Trophoblast cell (in vitro differentiated cells and primary cell): ENCODE measurements at regions not wholly inside any gene's neighbourhood (a gene's known extent, or its start where the extent isn't known, plus 50 kb on each side); places are given as distances from the start of the nearest gene placed in this dataset.

Source experiments
- DNase-seq, 2 donors: peaks; one replicate each; pipeline ENCODE4 v3.0.0-alpha.2; 2016
- H2AFZ ChIP-seq: 2 replicates; pipeline ENCODE4 v1.6.1; 2013; ENCODE audit warnings: low read length, moderate library complexity, mild to moderate bottlenecking; ENCODE audit not compliant: insufficient read depth, poor library complexity
- H2AK5ac ChIP-seq: 2 replicates; pipeline ENCODE4 v1.6.1; 2013; ENCODE audit warnings: mild to moderate bottlenecking, low read length
- H2BK120ac ChIP-seq: 2 replicates; pipeline ENCODE4 v1.6.1; 2013; ENCODE audit warnings: low read length, mild to moderate bottlenecking, moderate library complexity; ENCODE audit not compliant: insufficient read depth, poor library complexity
- H2BK12ac ChIP-seq: 2 replicates; pipeline ENCODE4 v1.6.1; 2013; ENCODE audit warnings: mild to moderate bottlenecking, low read length, moderate library complexity
- H2BK5ac ChIP-seq: 2 replicates; pipeline ENCODE4 v1.6.1; 2013; ENCODE audit warnings: low read length, low read depth, moderate library complexity, mild to moderate bottlenecking; ENCODE audit not compliant: poor library complexity
- H3K14ac ChIP-seq: 2 replicates; pipeline ENCODE4 v1.6.1; 2013; ENCODE audit warnings: mild to moderate bottlenecking, low read length
- H3K18ac ChIP-seq: 2 replicates; pipeline ENCODE4 v1.6.1; 2013; ENCODE audit warnings: mild to moderate bottlenecking, low read length
- H3K23ac ChIP-seq: 2 replicates; pipeline ENCODE4 v1.6.1; 2013; ENCODE audit warnings: low read length
- H3K27ac ChIP-seq: 2 replicates; pipeline ENCODE4 v1.5.1; 2013; ENCODE audit warnings: low read depth, mild to moderate bottlenecking, inconsistent platforms, low read length, moderate library complexity
- H3K27me3 ChIP-seq: 2 replicates; pipeline ENCODE4 v1.6.1; 2013; ENCODE audit warnings: inconsistent platforms, mild to moderate bottlenecking, low read length, moderate library complexity; ENCODE audit not compliant: insufficient read depth
- H3K36me3 ChIP-seq, 2 experiments: 1 replicate in 1 of 2; 2 replicates in 1 of 2; pipeline ENCODE4 v1.6.1; 2013; ENCODE audit warnings: low read length in 2 of 2, mild to moderate bottlenecking in 2 of 2, moderate library complexity in 1 of 2; ENCODE audit not compliant: insufficient read depth in 2 of 2, control insufficient read depth in 1 of 2
- H3K4ac ChIP-seq: 2 replicates; pipeline ENCODE4 v1.6.1; 2013; ENCODE audit warnings: low read depth, mild to moderate bottlenecking, low read length, moderate library complexity
- H3K4me1 ChIP-seq, 2 experiments: 1 replicate in 1 of 2; 2 replicates in 1 of 2; pipeline ENCODE4 v1.6.1; 2013; ENCODE audit warnings: low read length in 2 of 2, mild to moderate bottlenecking in 2 of 2, moderate library complexity in 1 of 2; ENCODE audit not compliant: insufficient read depth in 2 of 2, control insufficient read depth in 1 of 2
- H3K4me2 ChIP-seq: 2 replicates; pipeline ENCODE4 v1.6.1; 2013; ENCODE audit warnings: inconsistent platforms, mild to moderate bottlenecking, low read length, moderate library complexity
- H3K4me3 ChIP-seq: 2 replicates; pipeline ENCODE4 v1.5.1; 2013; ENCODE audit warnings: mild to moderate bottlenecking, low read depth, low read length, inconsistent platforms
- H3K79me1 ChIP-seq: one replicate; pipeline ENCODE4 v1.6.1; 2013; ENCODE audit warnings: low read length
- H3K79me2 ChIP-seq: 2 replicates; pipeline ENCODE4 v1.6.1; 2013; ENCODE audit warnings: low read length, mild to moderate bottlenecking; ENCODE audit not compliant: control insufficient read depth, insufficient read depth, poor library complexity
- H3K9ac ChIP-seq: 2 replicates; pipeline ENCODE4 v1.6.1; 2013; ENCODE audit warnings: mild to moderate bottlenecking, low read length
- H3K9me3 ChIP-seq: 2 replicates; pipeline ENCODE4 v1.6.1; 2013; ENCODE audit warnings: low read depth, mild to moderate bottlenecking, control low read depth, inconsistent platforms, low read length; ENCODE audit not compliant: insufficient read depth
- H4K12ac ChIP-seq: 2 replicates; pipeline ENCODE4 v1.6.1; 2013; ENCODE audit warnings: low read depth, mild to moderate bottlenecking, low read length, moderate library complexity
- H4K8ac ChIP-seq: 2 replicates; pipeline ENCODE4 v1.6.1; 2013; ENCODE audit warnings: low read depth, mild to moderate bottlenecking, low read length, moderate library complexity
- H4K91ac ChIP-seq: one replicate; pipeline ENCODE4 v1.6.1; 2013; ENCODE audit warnings: low read depth, mild to moderate bottlenecking, low read length, moderate library complexity
- WGBS: extraction: QIAGEN DNeasy Blood & Tissue Kit; methylation state at CpG from one replicate; pipeline ENCODE4 v1.1.7; 2013; ENCODE audit warnings: missing lambda C conversion rate; ENCODE audit not compliant: insufficient read length, insufficient coverage; ENCODE audit errors: extremely low coverage; 5-methylcytosine and 5-hydroxymethylcytosine counted together

DNA sequence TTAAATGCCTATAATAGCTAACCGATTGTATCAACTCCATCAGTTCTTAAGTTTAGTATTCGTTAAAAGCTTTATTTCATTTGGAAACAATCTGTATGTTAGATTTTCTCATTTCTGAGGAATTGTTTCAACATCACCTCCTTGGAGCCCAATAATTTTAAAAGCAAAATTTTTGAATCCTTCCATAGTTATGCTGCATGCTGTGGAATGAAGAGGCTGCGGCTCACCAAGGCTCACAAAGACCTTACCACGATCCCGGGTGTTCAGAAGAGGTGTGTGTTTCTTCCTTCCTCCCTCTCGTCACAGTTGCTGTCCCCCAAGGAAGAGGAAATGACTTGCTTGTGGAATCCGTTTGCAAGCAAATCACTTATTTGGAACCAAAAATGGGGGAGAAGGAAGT, 143.8 kb downstream of the FGF1 start:
- no peak for DNase-seq
- H2BK120ac ChIP-seq: peak overlapping the region; percentile 54
- H2AFZ ChIP-seq: no peak overlapping the region
- H3K18ac ChIP-seq: no peak overlapping the region
- WGBS: no CpG with 5 or more reads among the region's 7 CpGs
- no peak overlapping the region for H3K4me2 ChIP-seq
- H3K9me3 ChIP-seq: no peaks in the 10 kb centered on the region
- H3K4me1 ChIP-seq: peaks cover 4 to 9% of the 10 kb centered on the region in 2 experiments
- no peak overlapping the region for H3K27ac ChIP-seq
- H4K91ac ChIP-seq: no peak overlapping the region
- H2BK5ac ChIP-seq: no peak overlapping the region
- no peak overlapping the region for H2AK5ac ChIP-seq
- no peak overlapping the region for H4K8ac ChIP-seq
- H4K12ac ChIP-seq: no peak overlapping the region
- H3K4ac ChIP-seq: no peak overlapping the region
- H3K4me3 ChIP-seq: no peak overlapping the region
- H3K36me3 ChIP-seq: no peaks in the 10 kb centered on the region
- H3K9ac ChIP-seq: no peak overlapping the region
- H3K79me2 ChIP-seq: no peaks in the 10 kb centered on the region
- no peak overlapping the region for H2BK12ac ChIP-seq
- no peak overlapping the region for H3K14ac ChIP-seq
- no peaks in the 10 kb centered on the region for H3K27me3 ChIP-seq
- H3K79me1 ChIP-seq: no peaks in the 10 kb centered on the region
- H3K23ac ChIP-seq: no peak overlapping the region

GRCh38 chr5:142540922-142541422, 144.9 kb downstream of the FGF1 start:
- H2BK120ac ChIP-seq: no peak overlapping the region
- no peaks in the 10 kb centered on the region for H3K27me3 ChIP-seq
- no peaks in the 10 kb centered on the region for H3K79me2 ChIP-seq
- no peak overlapping the region for H2BK12ac ChIP-seq
- peaks cover 4 to 9% of the 10 kb centered on the region in 2 experiments for H3K4me1 ChIP-seq
- DNase-seq: no peak
- no peak overlapping the region for H3K9ac ChIP-seq
- H3K23ac ChIP-seq: no peak overlapping the region
- no peaks in the 10 kb centered on the region for H3K36me3 ChIP-seq
- H3K18ac ChIP-seq: no peak overlapping the region
- H3K79me1 ChIP-seq: no peaks in the 10 kb centered on the region
- no peak overlapping the region for H3K27ac ChIP-seq
- no peak overlapping the region for H3K14ac ChIP-seq
- no peak overlapping the region for H2AK5ac ChIP-seq
- H4K91ac ChIP-seq: no peak overlapping the region
- no peak overlapping the region for H4K12ac ChIP-seq
- no peaks in the 10 kb centered on the region for H3K9me3 ChIP-seq
- no peak overlapping the region for H2AFZ ChIP-seq
- H2BK5ac ChIP-seq: no peak overlapping the region
- no peak overlapping the region for H4K8ac ChIP-seq
- no peak overlapping the region for H3K4ac ChIP-seq
- no peak overlapping the region for H3K4me3 ChIP-seq
- no CpG with 5 or more reads among the region's 8 CpGs for WGBS
- no peak overlapping the region for H3K4me2 ChIP-seq

GRCh38 chr5:142539154-142539740, 146.6 kb downstream of the FGF1 start:
- Histone ChIP-seq H2BK120ac (no peak overlapping the region), H3K4me3 (no peak overlapping the region), H2BK5ac (no peak overlapping the region), H3K9ac (no peak overlapping the region), H3K23ac (no peak overlapping the region), H3K27me3 (no peaks in the 10 kb centered on the region), H4K12ac (no peak overlapping the region), H3K27ac (no peak overlapping the region), H3K14ac (no peak overlapping the region), H3K4me1 (peaks cover 0 to 1% of the 10 kb centered on the region in 2 experiments), H3K9me3 (peaks cover 3% of the 10 kb centered on the region), H3K4ac (no peak overlapping the region), H2AFZ (no peak overlapping the region), H3K79me1 (no peaks in the 10 kb centered on the region), H3K4me2 (no peak overlapping the region), H3K36me3 (no peaks in the 10 kb centered on the region), H2BK12ac (no peak overlapping the region), H3K79me2 (no peaks in the 10 kb centered on the region), H4K8ac (no peak overlapping the region), H2AK5ac (no peak overlapping the region), H3K18ac (no peak overlapping the region), H4K91ac (no peak overlapping the region)
- no peak for DNase-seq
- WGBS: no CpG with 5 or more reads among the region's 1 CpG

DNA sequence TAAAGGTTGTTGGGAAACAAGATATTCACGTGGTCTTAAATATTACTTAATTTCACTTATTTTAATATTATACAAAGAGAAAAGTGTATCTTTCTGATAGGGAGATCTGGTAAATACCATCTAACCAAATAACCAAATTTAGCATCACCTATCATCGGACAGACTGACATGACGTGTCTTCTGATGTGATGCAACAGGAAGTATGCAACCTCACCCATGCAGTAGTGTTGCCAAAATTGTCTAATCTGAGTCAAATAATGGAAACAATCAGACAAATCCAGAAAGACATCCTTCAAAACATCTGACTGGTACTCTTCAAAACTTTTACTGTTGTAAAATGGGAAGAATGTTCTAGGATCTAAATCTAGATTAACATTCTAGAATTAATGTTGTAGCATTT, 148.0 kb downstream of the FGF1 start:
- H3K27ac ChIP-seq: no peak overlapping the region
- H3K4me1 ChIP-seq: no peaks in the 10 kb centered on the region
- no peak overlapping the region for H3K4me2 ChIP-seq
- DNase-seq: no peak
- no peak overlapping the region for H4K91ac ChIP-seq
- no peak overlapping the region for H3K9ac ChIP-seq
- peaks cover 3% of the 10 kb centered on the region for H3K9me3 ChIP-seq
- no peak overlapping the region for H2BK120ac ChIP-seq
- H2AK5ac ChIP-seq: no peak overlapping the region
- H2BK5ac ChIP-seq: no peak overlapping the region
- H3K36me3 ChIP-seq: no peaks in the 10 kb centered on the region
- H3K23ac ChIP-seq: no peak overlapping the region
- no peak overlapping the region for H4K12ac ChIP-seq
- H2BK12ac ChIP-seq: no peak overlapping the region
- no peak overlapping the region for H3K4ac ChIP-seq
- H2AFZ ChIP-seq: no peak overlapping the region
- H3K4me3 ChIP-seq: no peak overlapping the region
- WGBS: no CpG with 5 or more reads among the region's 3 CpGs
- H3K79me1 ChIP-seq: no peaks in the 10 kb centered on the region
- no peak overlapping the region for H3K14ac ChIP-seq
- H4K8ac ChIP-seq: no peak overlapping the region
- H3K79me2 ChIP-seq: no peaks in the 10 kb centered on the region
- H3K27me3 ChIP-seq: no peaks in the 10 kb centered on the region
- no peak overlapping the region for H3K18ac ChIP-seq
